H1 (cell line): ENCODE measurements at regions not wholly inside any gene's neighbourhood (a gene's known extent, or its start where the extent isn't known, plus 50 kb on each side); places are given as distances from the start of the nearest gene placed in this dataset.

ENCODE experiments used
- CTCF ChIA-PET: fragments of 300-600 bp; sonication (Branson Sonifier 250); formaldehyde crosslinking; loops from one replicate; lab custom pipeline; 2021; ENCODE audit not compliant: partially characterized antibody; lab: Charles Lee
- POLR2A ChIA-PET: fragments of 300-600 bp; sonication (Branson Sonifier 250); formaldehyde crosslinking; loops from one replicate; lab custom pipeline; 2021; ENCODE audit warnings: inconsistent platforms; ENCODE audit not compliant: partially characterized antibody; lab: Charles Lee
- DNase-seq, 2 experiments: peaks; one replicate each; pipeline versions ENCODE4 v3.0.0 to v3.0.0-alpha.2; 2010 to 2022; ENCODE audit warnings: low spot score in 2 of 2, low read depth in 1 of 2, mixed read lengths in 1 of 2
- FAIRE-seq: peaks from 2 replicates; lab custom pipeline; 2011; peaks lifted over from hg19 to GRCh38; lab: Jason Lieb, UNC
- H2AFZ ChIP-seq: 2 replicates; pipeline ENCODE4 v1.8.1; 2012; ENCODE audit warnings: low read length, inconsistent platforms
- H2AK5ac ChIP-seq: 2 replicates; pipeline ENCODE4 v1.6.1; 2013; ENCODE audit warnings: low read depth, low read length
- H2BK120ac ChIP-seq: replicated peaks from 2 replicates; pipeline ENCODE3; 2013; ENCODE audit warnings: low read depth, low read length, inconsistent platforms
- H2BK12ac ChIP-seq: 2 replicates; pipeline ENCODE4 v1.6.1; 2013; ENCODE audit warnings: low read depth, low read length
- H2BK15ac ChIP-seq: 2 replicates; pipeline ENCODE4 v1.6.1; 2013; ENCODE audit warnings: low read length
- H2BK20ac ChIP-seq: 2 replicates; pipeline ENCODE4 v1.6.1; 2013; ENCODE audit warnings: low read length
- H2BK5ac ChIP-seq: 2 replicates; pipeline ENCODE4 v1.6.1; 2013; ENCODE audit warnings: low read depth, low read length
- H3K14ac ChIP-seq: 2 replicates; pipeline ENCODE4 v1.6.1; 2013; ENCODE audit warnings: inconsistent platforms; ENCODE audit not compliant: insufficient read length
- H3K18ac ChIP-seq: 2 replicates; pipeline ENCODE4 v1.6.1; 2013; ENCODE audit warnings: low read length; ENCODE audit errors: extremely low read depth
- H3K23ac ChIP-seq: 2 replicates; pipeline ENCODE4 v1.6.1; 2013; ENCODE audit warnings: inconsistent platforms; ENCODE audit not compliant: insufficient read length
- H3K23me2 ChIP-seq: 2 replicates; pipeline ENCODE4 v1.6.1; 2013; ENCODE audit warnings: low read depth, low read length
- H3K27ac ChIP-seq: 2 replicates; pipeline ENCODE4 v1.6.1; 2011; ENCODE audit warnings: low read depth, low read length, inconsistent platforms
- H3K27me3 ChIP-seq, 4 experiments: replicated peaks in 1 of 4; 1 replicate in 1 of 4; 2 replicates in 3 of 4; pipeline versions ENCODE4 v1.6.1 to v1.8.1; 2011 to 2013; ENCODE audit warnings: low read length in 3 of 4, mild to moderate bottlenecking in 3 of 4, inconsistent platforms in 2 of 4, mixed read lengths in 2 of 4, moderate library complexity in 1 of 4; ENCODE audit not compliant: control insufficient read depth in 3 of 4, insufficient read depth in 3 of 4; ENCODE audit errors: extremely low read depth in 1 of 4
- H3K36me3 ChIP-seq, 4 experiments: 2 replicates each; pipeline versions ENCODE4 v1.6.1 to v1.8.1; 2011 to 2013; ENCODE audit warnings: mild to moderate bottlenecking in 4 of 4, low read length in 3 of 4, moderate library complexity in 2 of 4, control low read depth in 1 of 4, inconsistent platforms in 1 of 4; ENCODE audit not compliant: insufficient read depth in 4 of 4, control insufficient read depth in 2 of 4
- H3K4ac ChIP-seq: replicated peaks from 2 replicates; pipeline ENCODE3; 2013; ENCODE audit warnings: low read length, low read depth, mixed read lengths, inconsistent platforms; ENCODE audit not compliant: insufficient read length
- H3K4me1 ChIP-seq, 4 experiments: replicated peaks in 1 of 4; 1 replicate in 1 of 4; 2 replicates in 3 of 4; pipeline versions ENCODE4 v1.6.1 to v1.8.1; 2011 to 2013; ENCODE audit warnings: low read length in 3 of 4, inconsistent platforms in 2 of 4, mixed read lengths in 1 of 4; ENCODE audit not compliant: insufficient read depth in 4 of 4, control insufficient read depth in 3 of 4
- H3K4me2 ChIP-seq, 2 experiments: 2 replicates each; pipeline versions ENCODE4 v1.6.1 to v1.8.1; 2011 to 2013; ENCODE audit warnings: low read depth in 2 of 2, low read length in 2 of 2, control low read depth in 1 of 2, inconsistent platforms in 1 of 2, mild to moderate bottlenecking in 1 of 2; ENCODE audit not compliant: insufficient read depth in 1 of 2
- H3K4me3 ChIP-seq, 4 experiments: fragments of 200-600, 300-600 bp in 1 of 4; sonication (generic), shearing (Covaris generic), sonication (Bioruptor Twin) in 1 of 4; 2 replicates each; pipeline versions ENCODE4 v1.5.1 to v1.8.1; 2011 to 2016; ENCODE audit warnings: low read length in 4 of 4, low read depth in 3 of 4, control low read depth in 2 of 4, inconsistent platforms in 2 of 4, mild to moderate bottlenecking in 2 of 4, mixed read lengths in 1 of 4, moderate library complexity in 1 of 4; ENCODE audit not compliant: insufficient read depth in 2 of 4; ENCODE audit errors: extremely low read depth in 1 of 4
- H3K56ac ChIP-seq: replicated peaks from 2 replicates; pipeline ENCODE3; 2013; ENCODE audit warnings: low read depth, mild to moderate bottlenecking, mixed read lengths, low read length, inconsistent platforms; ENCODE audit not compliant: insufficient read length
- H3K79me1 ChIP-seq: 2 replicates; pipeline ENCODE4 v1.6.1; 2013; ENCODE audit warnings: low read depth, low read length, control low read depth
- H3K79me2 ChIP-seq, 2 experiments: 2 replicates each; pipeline versions ENCODE4 v1.6.1 to v1.8.1; 2012 to 2013; ENCODE audit warnings: low read length in 2 of 2, mild to moderate bottlenecking in 2 of 2, inconsistent platforms in 1 of 2; ENCODE audit not compliant: insufficient read depth in 2 of 2, control insufficient read depth in 1 of 2
- H3K9ac ChIP-seq, 4 experiments: replicated peaks in 1 of 4; 1 replicate in 1 of 4; 2 replicates in 3 of 4; pipeline versions ENCODE4 v1.6.1 to v1.8.1; 2011 to 2013; ENCODE audit warnings: low read depth in 3 of 4, low read length in 3 of 4, control low read depth in 2 of 4, mild to moderate bottlenecking in 2 of 4, moderate library complexity in 2 of 4, inconsistent platforms in 1 of 4; ENCODE audit errors: extremely low read depth in 1 of 4
- H3K9me3 ChIP-seq, 2 experiments: 2 replicates each; pipeline versions ENCODE4 v1.6.1 to v1.8.1; 2012 to 2013; ENCODE audit warnings: mild to moderate bottlenecking in 2 of 2, moderate library complexity in 2 of 2, control low read depth in 1 of 2, inconsistent platforms in 1 of 2, low read depth in 1 of 2, low read length in 1 of 2, mixed read lengths in 1 of 2; ENCODE audit not compliant: insufficient read depth in 2 of 2
- H4K20me1 ChIP-seq, 2 experiments: replicated peaks in 1 of 2; 2 replicates each; pipeline versions ENCODE3 to v1.8.1; 2011 to 2013; ENCODE audit warnings: inconsistent platforms in 2 of 2, low read length in 2 of 2, mild to moderate bottlenecking in 1 of 2; ENCODE audit not compliant: insufficient read depth in 2 of 2, control insufficient read depth in 1 of 2
- H4K5ac ChIP-seq: 2 replicates; pipeline ENCODE4 v1.6.1; 2013; ENCODE audit warnings: low read length, low read depth, mixed read lengths, inconsistent platforms; ENCODE audit not compliant: insufficient read length
- H4K8ac ChIP-seq: 2 replicates; pipeline ENCODE4 v1.8.0; 2013; ENCODE audit warnings: mild to moderate bottlenecking, moderate library complexity, low read length, inconsistent platforms; ENCODE audit not compliant: insufficient read depth; ENCODE audit errors: extremely low read depth
- H4K91ac ChIP-seq: replicated peaks from 2 replicates; pipeline ENCODE3; 2013; ENCODE audit warnings: low read length, mixed read lengths, inconsistent platforms; ENCODE audit not compliant: insufficient read length
- ASH2L ChIP-seq: fragments of 200-600, 300-600 bp; sonication (generic); IDR thresholded peaks from one replicate; pipeline ENCODE4 v1.7.1; 2017; ENCODE audit warnings: low read length
- ATF3 ChIP-seq: IDR thresholded peaks from 2 replicates; pipeline ENCODE4 v1.6.1; 2011; ENCODE audit warnings: low read depth, mild to moderate bottlenecking, low read length; ENCODE audit not compliant: insufficient read depth
- BCL11A ChIP-seq, 2 experiments: IDR thresholded peaks; one replicate each; pipeline ENCODE4 v1.6.1; 2011; ENCODE audit warnings: low read depth in 2 of 2, low read length in 2 of 2, mild to moderate bottlenecking in 2 of 2
- CHD1 ChIP-seq: IDR thresholded peaks from 2 replicates; pipeline ENCODE4 v1.6.1; 2012; ENCODE audit warnings: low read depth, low read length, improper control_type of control experiment
- CTCF ChIP-seq, 3 experiments: IDR thresholded peaks; 1 replicate in 2 of 3; 2 replicates in 1 of 3; pipeline versions ENCODE4 v1.5.1 to v1.6.1; 2011; ENCODE audit warnings: low read length in 3 of 3, mild to moderate bottlenecking in 3 of 3, inconsistent platforms in 2 of 3, low read depth in 1 of 3, moderate library complexity in 1 of 3; ENCODE audit not compliant: insufficient read depth in 1 of 3; ENCODE audit errors: control extremely low read depth in 1 of 3
- KDM1A ChIP-seq: fragments of 200-600, 300-600 bp; sonication (generic); IDR thresholded peaks from 2 replicates; pipeline ENCODE4 v1.7.1; 2016; ENCODE audit warnings: mild to moderate bottlenecking, low read length, borderline replicate concordance
- KDM4A ChIP-seq: IDR thresholded peaks from one replicate; pipeline ENCODE4 v1.7.1; 2012; ENCODE audit warnings: low read depth, mild to moderate bottlenecking, moderate library complexity, low read length, inconsistent platforms; ENCODE audit not compliant: severe bottlenecking
- SIRT6 ChIP-seq: IDR thresholded peaks from one replicate; pipeline ENCODE4 v1.7.1; 2012; ENCODE audit warnings: low read length, inconsistent platforms
- SIX5 ChIP-seq: IDR thresholded peaks from 2 replicates; pipeline ENCODE4 v1.6.1; 2011; ENCODE audit warnings: mild to moderate bottlenecking, low read depth, low read length
- SP4 ChIP-seq: IDR thresholded peaks from 2 replicates; pipeline ENCODE4 v1.6.1; 2012; ENCODE audit warnings: low read length, inconsistent platforms
- WGBS, 2 experiments: shearing (Covaris generic) in 1 of 2; methylation state at CpG; one replicate each; pipeline versions ENCODE4 v1.1.6 to v1.1.7; 2013 to 2015; ENCODE audit warnings: low lambda C conversion rate in 2 of 2, mixed read lengths in 2 of 2, inconsistent platforms in 1 of 2, low coverage in 1 of 2, missing lambda C conversion rate in 1 of 2; ENCODE audit not compliant: insufficient replicate concordance in 2 of 2, insufficient coverage in 1 of 2, insufficient read length in 1 of 2; ENCODE audit errors: extremely low coverage in 1 of 2, missing lambda C conversion rate in 1 of 2; 5-methylcytosine and 5-hydroxymethylcytosine counted together

GRCh38 chr3:145649368-145649887, 511.6 kb downstream of the PLOD2 start:
- 93% methylated on average over 8 of the region's 8 CpGs; no CpG with 5 or more reads in 1 of the 2 experiments for WGBS, 2 experiments

More at GRCh38 chr3:145649368-145649887, 511.6 kb downstream of the PLOD2 start:
- no peak overlapping the region for H2AFZ ChIP-seq
- H3K4me3 ChIP-seq = no peak overlapping the region
- H4K8ac ChIP-seq = no peak overlapping the region
- no peaks in the 10 kb centered on the region for H3K27me3 ChIP-seq
- H3K18ac ChIP-seq = no peak overlapping the region
- no peak overlapping the region for H3K27ac ChIP-seq
- H2BK120ac ChIP-seq = no peak overlapping the region
- H3K23ac ChIP-seq = no peak overlapping the region
- H3K4me2 ChIP-seq = no peak overlapping the region
- no peak overlapping the region for H2BK15ac ChIP-seq
- H3K79me1 ChIP-seq = no peaks in the 10 kb centered on the region
- no peak overlapping the region for H2BK20ac ChIP-seq
- H3K14ac ChIP-seq = no peak overlapping the region
- no peak overlapping the region for H2BK5ac ChIP-seq
- no peaks in the 10 kb centered on the region for H3K36me3 ChIP-seq
- H3K79me2 ChIP-seq = no peaks in the 10 kb centered on the region
- no peaks in the 10 kb centered on the region for H3K9me3 ChIP-seq
- no peaks in the 10 kb centered on the region for H3K4me1 ChIP-seq
- TF ChIP-seq SIRT6 (no peak), ASH2L (no peak), SIX5 (no peak), BCL11A (IDR thresholded peaks at IDR 0.05; ENCODE audit: low read depth in 2 of 2, low read length in 2 of 2) (no peak), CTCF (IDR thresholded peaks at IDR 0.05; ENCODE audit: control extremely low read depth in 1 of 3, insufficient read depth in 1 of 3, low read depth in 1 of 3, low read length in 3 of 3) (no peak), KDM1A (no peak), SP4 (no peak), KDM4A (no peak), ATF3 (no peak), CHD1 (no peak)
- FAIRE-seq (no peak), DNase-seq (no peak)
- H3K9ac ChIP-seq = no peak overlapping the region
- no peaks in the 10 kb centered on the region for H3K23me2 ChIP-seq
- no peak overlapping the region for H3K56ac ChIP-seq
- H4K5ac ChIP-seq = no peak overlapping the region
- H3K4ac ChIP-seq = no peak overlapping the region
- CTCF ChIA-PET = no interaction called here
- H4K91ac ChIP-seq = no peak overlapping the region
- H2AK5ac ChIP-seq = no peak overlapping the region
- no peaks in the 10 kb centered on the region for H4K20me1 ChIP-seq
- POLR2A ChIA-PET = no interaction called here
- H2BK12ac ChIP-seq = no peak overlapping the region
